Midbrain (tissue), 1 donor: ENCODE measurements at regions not wholly inside any gene's neighbourhood (a gene's known extent, or its start where the extent isn't known, plus 50 kb on each side); places are given as distances from the start of the nearest gene placed in this dataset.
A peak's percentile ranks its signal among the peaks of the same experiment; 100 is the strongest.
"Not testable (repeated sequence)": the region's sequence is repeated elsewhere in the genome, so short reads cannot be mapped to it uniquely, and the experiment has no call there.

Experiments
- DNase-seq: peaks from one replicate; lab custom pipeline; 2025; lab: John Stamatoyannopoulos, UW

DNA sequence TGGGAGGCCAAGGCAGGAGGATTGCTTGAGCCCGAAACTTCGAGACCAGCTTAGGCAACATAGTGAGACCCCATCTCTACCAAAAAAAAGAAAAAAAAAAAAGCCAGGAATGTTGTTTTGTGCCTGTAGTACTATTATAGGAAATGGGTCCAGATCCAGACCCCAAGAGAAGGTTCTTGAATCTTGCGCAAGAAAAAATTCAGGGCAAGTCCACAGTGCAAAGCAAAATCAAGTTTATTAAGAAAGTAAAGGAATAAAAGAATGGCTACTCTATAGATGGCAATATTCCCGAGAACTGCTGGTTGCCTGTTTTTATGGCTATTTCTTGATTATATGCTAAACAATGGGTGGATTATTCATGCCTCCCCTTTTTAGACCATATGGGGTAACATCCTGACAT, 51.2 kb upstream of the RDX start:
- DNase-seq, result no peak

GRCh38 chr11:110349138-110349996, 53.0 kb upstream of the RDX start:
- DNase-seq, result peak; percentile 15

DNA sequence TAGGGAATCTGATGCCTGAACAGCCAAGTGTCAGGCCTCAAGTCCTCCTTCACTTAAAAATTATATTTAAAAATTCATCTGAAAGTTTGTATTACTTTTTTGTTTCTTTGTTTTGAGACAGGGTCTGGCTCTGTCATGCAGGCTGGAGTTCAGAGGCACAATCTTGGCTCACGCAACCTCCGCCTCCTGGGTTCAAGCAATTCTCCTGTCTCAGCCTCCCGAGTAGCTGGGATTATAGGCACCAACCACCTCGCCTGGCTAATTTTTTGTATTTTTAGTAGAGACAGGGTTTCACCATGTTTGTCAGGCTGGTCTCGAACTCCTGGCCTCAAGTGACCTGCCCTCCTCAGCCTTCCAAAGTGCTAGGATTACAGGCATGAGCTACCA, 53.6 kb upstream of the RDX start:
- not testable (repeated sequence) for DNase-seq

- peak; percentile 31 for DNase-seq
Measured at GRCh38 chr11:110355011-110355744, 58.8 kb upstream of the RDX start.

- no peak for DNase-seq
Measured at GRCh38 chr11:110356762-110357671, 60.6 kb upstream of the RDX start.

GRCh38 chr11:110358336-110358735, 61.9 kb upstream of the RDX start:
- DNase-seq, result no peak

DNA sequence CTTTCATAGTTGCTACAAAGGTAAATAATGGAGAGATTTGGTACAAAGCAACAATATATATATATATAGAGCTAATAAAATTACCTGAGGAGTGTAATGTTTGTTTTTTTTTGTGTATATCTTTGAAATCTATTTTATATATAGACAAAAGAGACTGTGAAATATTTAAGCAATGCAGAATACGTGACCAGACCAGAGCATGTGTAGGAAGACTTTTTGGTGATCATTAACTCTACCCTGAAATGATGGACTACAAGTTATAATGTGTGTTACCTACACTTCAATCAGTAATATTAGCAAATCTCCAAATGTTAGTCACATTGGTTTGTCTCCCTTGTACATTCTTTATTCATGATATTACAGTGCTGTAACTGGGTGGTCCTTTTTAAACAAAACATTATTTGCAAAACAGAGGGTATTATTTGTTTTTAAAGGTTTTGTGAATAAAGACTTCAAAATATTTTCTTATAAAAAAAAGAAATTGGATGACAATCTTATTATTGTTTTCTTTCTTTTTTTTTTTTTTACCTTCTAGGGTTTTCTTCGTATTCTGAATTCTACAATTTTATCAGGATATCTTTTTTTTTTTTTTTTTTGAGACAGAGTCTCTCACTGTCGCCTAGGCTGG, 64.5 kb upstream of the RDX start:
- DNase-seq, result not testable (repeated sequence)

GRCh38 chr11:110362971-110363509, 66.6 kb upstream of the RDX start:
- DNase-seq, result no peak

- DNase-seq, result peak; percentile 60
Measured at GRCh38 chr11:110366291-110366690, 63.5 kb upstream of the FDX1 start.

- DNase-seq, result peak; percentile 34
Measured at GRCh38 chr11:110367571-110367970, 62.2 kb upstream of the FDX1 start.

DNA sequence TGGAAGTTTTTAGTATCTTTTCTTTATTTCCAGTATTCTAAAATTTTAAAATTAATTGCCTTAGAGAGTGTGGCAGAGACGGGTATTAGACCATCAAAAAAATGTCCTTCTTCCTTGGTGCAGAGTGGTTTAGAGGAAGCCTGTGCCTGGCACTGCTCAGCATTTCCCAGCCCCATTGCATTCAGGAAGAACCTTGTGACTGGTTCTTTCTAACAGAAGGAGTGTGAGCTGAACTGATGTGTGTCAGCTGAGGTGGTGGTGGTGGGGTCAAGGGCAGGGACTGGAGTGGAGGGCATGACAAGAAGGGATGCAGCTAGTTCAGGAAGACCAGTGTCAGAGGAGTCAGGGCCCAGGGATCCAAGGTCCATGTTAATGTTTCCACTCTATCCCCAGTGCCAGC, 58.7 kb upstream of the FDX1 start:
- no peak for DNase-seq

- DNase-seq, result no peak
Measured at GRCh38 chr11:110373051-110373702, 56.6 kb upstream of the FDX1 start.

- no peak for DNase-seq
Measured at GRCh38 chr11:110374921-110375320, 54.8 kb upstream of the FDX1 start.

DNA sequence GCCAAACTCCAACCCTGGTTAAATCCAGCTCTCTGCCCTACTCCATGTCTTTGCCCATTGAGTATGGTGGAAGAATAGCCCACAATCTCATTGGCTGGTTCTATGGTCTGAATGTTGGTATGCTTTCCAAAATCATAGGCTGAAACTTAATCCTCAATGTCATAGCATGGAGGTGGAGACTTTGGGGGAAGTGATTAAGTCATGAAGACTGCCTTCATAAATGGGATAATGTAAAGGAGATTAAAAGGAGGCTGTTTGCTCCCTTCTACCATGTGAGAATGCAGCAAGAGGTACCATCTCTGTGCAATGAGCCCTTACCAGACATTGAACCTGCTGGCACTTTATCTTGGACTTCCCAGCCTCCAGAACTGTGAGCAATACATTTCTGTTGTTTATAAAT, 54.4 kb upstream of the FDX1 start:
- no peak for DNase-seq

- no peak for DNase-seq
Measured at GRCh38 chr11:110376021-110376420, 53.7 kb upstream of the FDX1 start.

- DNase-seq, result peak; percentile 82
Measured at GRCh38 chr11:110376711-110377324, 52.9 kb upstream of the FDX1 start.

DNA sequence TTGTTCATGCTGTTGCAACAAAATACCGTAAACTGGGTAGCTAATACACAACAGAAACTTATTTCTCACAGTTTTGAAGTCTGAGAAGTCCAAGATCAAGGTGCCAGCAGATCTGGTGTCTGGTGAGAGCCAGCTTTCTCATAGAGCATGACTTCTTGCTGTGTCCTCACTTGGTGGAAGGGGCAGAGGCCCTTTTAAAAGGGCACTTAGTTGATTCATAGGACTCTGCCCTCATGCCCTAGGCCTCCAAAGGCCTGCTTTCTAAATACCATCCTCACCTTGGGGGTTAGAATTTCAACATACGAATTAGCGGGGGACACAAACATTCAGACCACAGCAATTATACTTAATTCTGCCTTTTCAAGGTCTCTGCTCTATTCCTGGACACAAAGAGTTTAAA, 52.3 kb upstream of the FDX1 start:
- DNase-seq, result no peak

DNA sequence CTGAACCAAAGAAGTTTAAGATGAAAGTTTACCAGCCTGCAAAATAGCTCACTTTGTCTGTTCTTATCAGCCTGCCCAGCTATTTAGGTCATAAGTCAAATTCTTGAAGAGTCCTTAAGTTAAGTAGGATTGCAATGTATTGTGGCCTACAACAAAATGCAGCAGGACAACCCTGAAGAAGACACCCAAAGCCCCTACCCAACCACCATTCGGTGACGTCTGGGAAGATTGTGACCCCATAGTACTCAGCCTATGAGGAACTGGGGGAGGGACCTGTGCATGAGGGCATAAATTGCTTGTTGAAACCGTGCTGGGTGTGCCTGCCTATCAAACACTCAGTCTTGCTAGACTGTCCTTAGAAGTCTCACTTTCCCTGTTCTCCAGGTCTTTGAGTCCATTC, 50.5 kb upstream of the FDX1 start:
- DNase-seq, result no peak

DNA sequence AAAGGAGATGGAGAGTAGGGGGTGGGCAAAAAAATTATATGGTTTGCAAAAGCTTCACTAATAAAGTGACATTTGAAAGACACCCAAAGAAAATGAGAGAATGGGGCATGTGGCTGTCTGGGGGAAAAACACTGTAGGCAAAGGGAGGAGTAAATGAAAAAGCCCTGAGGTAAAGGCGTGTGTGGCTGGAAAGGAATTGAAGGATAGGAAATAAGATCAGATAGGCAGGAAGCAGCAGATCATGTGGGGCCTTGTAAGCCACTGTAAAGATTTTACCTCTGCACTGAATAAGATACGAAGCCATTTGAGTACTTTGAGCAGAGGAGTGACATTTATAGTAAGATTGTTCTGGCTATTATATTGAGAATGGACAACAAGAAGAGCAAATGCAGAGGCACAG, 49.8 kb upstream of the FDX1 start:
- DNase-seq, result no peak
